Islet of Langerhans (tissue), 1 donor: ENCODE measurements at regions not wholly inside any gene's neighbourhood (a gene's known extent, or its start where the extent isn't known, plus 50 kb on each side); places are given as distances from the start of the nearest gene placed in this dataset.
"Not testable (repeated sequence)": the region's sequence is repeated elsewhere in the genome, so short reads cannot be mapped to it uniquely, and the experiment has no call there.

Source experiments
- FAIRE-seq: peaks from one replicate; lab custom pipeline; 2011; peaks lifted over from hg19 to GRCh38; lab: Jason Lieb, UNC

- FAIRE-seq: peak; percentile 30
These were observed 815.5 kb downstream of the BCKDHB start for GRCh38 chr6:80921861-80922460.

- FAIRE-seq: no peak
These were observed 801.4 kb downstream of the BCKDHB start for GRCh38 chr6:80907831-80908230.

GRCh38 chr6:80903711-80904110, 797.2 kb downstream of the BCKDHB start:
- no peak for FAIRE-seq

GRCh38 chr6:80886475-80886874, 780.0 kb downstream of the BCKDHB start:
- FAIRE-seq: no peak

GRCh38 chr6:80872951-80873308, 766.5 kb downstream of the BCKDHB start:
- FAIRE-seq: no peak

GRCh38 chr6:80872199-80872950, 765.9 kb downstream of the BCKDHB start:
- FAIRE-seq: no peak

GRCh38 chr6:80862756-80863155, 756.3 kb downstream of the BCKDHB start:
- no peak for FAIRE-seq

- FAIRE-seq: no peak
These were observed 753.6 kb downstream of the BCKDHB start for GRCh38 chr6:80860107-80860506.

GRCh38 chr6:80847973-80848372, 741.5 kb downstream of the BCKDHB start:
- not testable (repeated sequence) for FAIRE-seq

GRCh38 chr6:80832337-80832736, 725.9 kb downstream of the BCKDHB start:
- no peak for FAIRE-seq

GRCh38 chr6:80793411-80793810, 686.9 kb downstream of the BCKDHB start:
- FAIRE-seq: peak; percentile 38

- no peak for FAIRE-seq
These were observed 685.7 kb downstream of the BCKDHB start for GRCh38 chr6:80792151-80792550.

- no peak for FAIRE-seq
These were observed 683.6 kb downstream of the BCKDHB start for GRCh38 chr6:80789912-80790570.

- FAIRE-seq: not testable (repeated sequence)
These were observed 676.8 kb downstream of the BCKDHB start for GRCh38 chr6:80783271-80783670.

- no peak for FAIRE-seq
These were observed 665.5 kb downstream of the BCKDHB start for GRCh38 chr6:80771941-80772340.

GRCh38 chr6:80769106-80769505, 662.6 kb downstream of the BCKDHB start:
- peak; percentile 61 for FAIRE-seq

- no peak for FAIRE-seq
These were observed 661.3 kb downstream of the BCKDHB start for GRCh38 chr6:80767808-80768207.

GRCh38 chr6:80744213-80744612, 637.7 kb downstream of the BCKDHB start:
- no peak for FAIRE-seq

- peak; percentile 92 for FAIRE-seq
These were observed 636.0 kb downstream of the BCKDHB start for GRCh38 chr6:80742481-80742880.

- FAIRE-seq: no peak
These were observed 627.2 kb downstream of the BCKDHB start for GRCh38 chr6:80733641-80734040.

- peak; percentile 38 for FAIRE-seq
These were observed 622.4 kb downstream of the BCKDHB start for GRCh38 chr6:80728830-80729229.

- peak; percentile 70 for FAIRE-seq
These were observed 621.8 kb downstream of the BCKDHB start for GRCh38 chr6:80728101-80728750.
